IMR-90 (cell line): ENCODE measurements at regions not wholly inside any gene's neighbourhood (a gene's known extent, or its start where the extent isn't known, plus 50 kb on each side); places are given as distances from the start of the nearest gene placed in this dataset.

Source experiments
- ATAC-seq: fragments of 200-7000 bp; cut with Tn5 transposase; 2 replicates; pipeline ENCODE4 v1.9.1; 2020; ENCODE audit warnings: low read depth, mild to moderate bottlenecking, moderate library complexity
- BruUV-seq: library from RNA; stranded (reverse); fragments of 400-500 nt; replicated peaks from 2 replicates; lab custom pipeline; 2021; lab: Mats Ljungman, UMichigan
- CTCF ChIA-PET: fragments of 300-600 bp; formaldehyde crosslinking; extraction: SDS; loops from one replicate; lab custom pipeline; 2021; ENCODE audit warnings: antibody characterized with exemption; lab: Yijun Ruan, JAX
- POLR2A ChIA-PET: fragments of 300-600 bp; sonication (Branson Sonifier 250); formaldehyde crosslinking; loops from one replicate; lab custom pipeline; 2022; ENCODE audit warnings: antibody characterized with exemption; ENCODE audit not compliant: unreplicated experiment; lab: Charles Lee
- DNase-seq: peaks from one replicate; pipeline ENCODE4 v3.0.0; 2013
- H2AFZ ChIP-seq: replicated peaks from 2 replicates; pipeline ENCODE3; 2013; ENCODE audit warnings: low read length, mild to moderate bottlenecking; ENCODE audit not compliant: poor library complexity
- H2AK5ac ChIP-seq: 2 replicates; pipeline ENCODE4 v1.6.1; 2013; ENCODE audit warnings: low read depth, low read length, inconsistent platforms
- H2AK9ac ChIP-seq: replicated peaks from 2 replicates; pipeline ENCODE3; 2013; ENCODE audit warnings: mild to moderate bottlenecking, low read depth, low read length, moderate library complexity; ENCODE audit not compliant: poor library complexity
- H2BK120ac ChIP-seq: 2 replicates; pipeline ENCODE4 v1.6.1; 2013; ENCODE audit warnings: low read depth, low read length, inconsistent platforms
- H2BK15ac ChIP-seq: 3 replicates; pipeline ENCODE4 v1.6.1; 2013; ENCODE audit warnings: low read depth, low read length, inconsistent platforms
- H2BK20ac ChIP-seq: 2 replicates; pipeline ENCODE4 v1.6.1; 2013; ENCODE audit warnings: low read depth, mild to moderate bottlenecking, inconsistent platforms, low read length, moderate library complexity
- H2BK5ac ChIP-seq: 2 replicates; pipeline ENCODE4 v1.6.1; 2013; ENCODE audit warnings: mild to moderate bottlenecking, low read depth, low read length, inconsistent platforms; ENCODE audit not compliant: poor library complexity, severe bottlenecking
- H3K14ac ChIP-seq: replicated peaks from 2 replicates; pipeline ENCODE4 v1.6.1; 2013; ENCODE audit warnings: low read depth, low read length, inconsistent platforms
- H3K18ac ChIP-seq: 2 replicates; pipeline ENCODE4 v1.6.1; 2013; ENCODE audit warnings: low read depth, low read length, control low read depth
- H3K23ac ChIP-seq: 2 replicates; pipeline ENCODE4 v1.6.1; 2013; ENCODE audit warnings: low read depth, low read length, inconsistent platforms
- H3K27ac ChIP-seq: 2 replicates; pipeline ENCODE4 v1.5.1; 2013; ENCODE audit warnings: mild to moderate bottlenecking, control low read depth, low read length; ENCODE audit not compliant: insufficient read depth
- H3K27me3 ChIP-seq: 2 replicates; pipeline ENCODE4 v1.6.1; 2013; ENCODE audit warnings: low read length; ENCODE audit not compliant: control insufficient read depth, insufficient read depth
- H3K36me3 ChIP-seq: 2 replicates; pipeline ENCODE4 v1.6.1; 2013; ENCODE audit warnings: low read length, mixed read lengths; ENCODE audit not compliant: control insufficient read depth, insufficient read depth
- H3K4ac ChIP-seq: 2 replicates; pipeline ENCODE4 v1.6.1; 2013; ENCODE audit warnings: low read depth, low read length, inconsistent platforms
- H3K4me1 ChIP-seq: 2 replicates; pipeline ENCODE4 v1.6.1; 2013; ENCODE audit warnings: low read length, mixed read lengths; ENCODE audit not compliant: control insufficient read depth, insufficient read depth
- H3K4me2 ChIP-seq: 2 replicates; pipeline ENCODE4 v1.6.1; 2013; ENCODE audit warnings: low read depth, mild to moderate bottlenecking, control low read depth, low read length, moderate library complexity
- H3K4me3 ChIP-seq: 2 replicates; pipeline ENCODE4 v1.5.1; 2013; ENCODE audit warnings: low read depth, mild to moderate bottlenecking, control low read depth, low read length, moderate library complexity; ENCODE audit not compliant: insufficient read depth
- H3K56ac ChIP-seq: 2 replicates; pipeline ENCODE4 v1.6.1; 2013; ENCODE audit warnings: low read length, inconsistent platforms; ENCODE audit not compliant: insufficient read depth; ENCODE audit errors: extremely low read depth
- H3K79me1 ChIP-seq, 2 experiments: 2 replicates each; pipeline ENCODE4 v1.6.1; 2013; ENCODE audit warnings: low read length in 2 of 2, inconsistent platforms in 1 of 2, low read depth in 1 of 2
- H3K9ac ChIP-seq: 2 replicates; pipeline ENCODE4 v1.6.1; 2013; ENCODE audit warnings: low read depth, low read length, control low read depth
- H3K9me1 ChIP-seq: 2 replicates; pipeline ENCODE4 v1.6.1; 2013; ENCODE audit warnings: low read length, inconsistent platforms; ENCODE audit not compliant: insufficient read depth
- H3K9me3 ChIP-seq: 2 replicates; pipeline ENCODE4 v1.6.1; 2013; ENCODE audit warnings: low read length; ENCODE audit not compliant: control insufficient read depth, insufficient read depth
- H4K20me1 ChIP-seq: 2 replicates; pipeline ENCODE4 v1.6.1; 2013; ENCODE audit warnings: low read length, inconsistent platforms; ENCODE audit not compliant: insufficient read depth
- H4K5ac ChIP-seq: 2 replicates; pipeline ENCODE4 v1.6.1; 2013; ENCODE audit warnings: mild to moderate bottlenecking, low read depth, low read length, control low read depth
- H4K8ac ChIP-seq, 2 experiments: 2 replicates each; pipeline ENCODE4 v1.6.1; 2013; ENCODE audit warnings: low read depth in 2 of 2, low read length in 2 of 2, control low read depth in 1 of 2, inconsistent platforms in 1 of 2
- H4K91ac ChIP-seq: 2 replicates; pipeline ENCODE4 v1.6.1; 2013; ENCODE audit warnings: low read depth, low read length, inconsistent platforms; ENCODE audit not compliant: insufficient read depth
- BHLHE40 ChIP-seq: fragments of 150-350 bp; IDR thresholded peaks from 2 replicates; pipeline ENCODE4 v1.6.1; 2016; ENCODE audit warnings: mild to moderate bottlenecking, low read depth, low read length
- CEBPB ChIP-seq: IDR thresholded peaks from 2 replicates; pipeline ENCODE4 v1.6.1; 2012; ENCODE audit warnings: low read depth, low read length, improper control_type of control experiment
- CHD1 ChIP-seq: IDR thresholded peaks from 2 replicates; pipeline ENCODE4 v1.6.1; 2012; ENCODE audit warnings: low read depth, low read length, improper control_type of control experiment
- CTCF ChIP-seq: conservative IDR thresholded peaks from 2 replicates; pipeline ENCODE4 v1.5.1; 2012; ENCODE audit warnings: mild to moderate bottlenecking, low read depth, low read length, improper control_type of control experiment
- FOS ChIP-seq: fragments of 150-350 bp; IDR thresholded peaks from 2 replicates; pipeline ENCODE4 v1.6.1; 2016; ENCODE audit warnings: low read depth, low read length
- MAFK ChIP-seq: IDR thresholded peaks from 2 replicates; pipeline ENCODE4 v1.6.1; 2012; ENCODE audit warnings: low read depth, low read length, improper control_type of control experiment
- MAZ ChIP-seq: IDR thresholded peaks from 2 replicates; pipeline ENCODE4 v1.6.1; 2012; ENCODE audit warnings: low read depth, mild to moderate bottlenecking, low read length, improper control_type of control experiment, moderate library complexity, borderline replicate concordance
- MXI1 ChIP-seq: IDR thresholded peaks from 2 replicates; pipeline ENCODE4 v1.6.1; 2012; ENCODE audit warnings: low read depth, mild to moderate bottlenecking, low read length, moderate library complexity, borderline replicate concordance
- POLR2A ChIP-seq: IDR thresholded peaks from 2 replicates; pipeline ENCODE4 v1.6.1; 2012; ENCODE audit warnings: mild to moderate bottlenecking, low read depth, low read length
- RCOR1 ChIP-seq: IDR thresholded peaks from 2 replicates; pipeline ENCODE4 v1.6.1; 2012; ENCODE audit warnings: mild to moderate bottlenecking, low read length, improper control_type of control experiment; ENCODE audit not compliant: insufficient replicate concordance
- RFX5 ChIP-seq: IDR thresholded peaks from 2 replicates; pipeline ENCODE4 v1.8.0; 2012; ENCODE audit warnings: low read depth, mild to moderate bottlenecking, low read length, moderate library complexity
- SMC3 ChIP-seq: fragments of 150-350 bp; IDR thresholded peaks from 2 replicates; pipeline ENCODE4 v1.6.1; 2016; ENCODE audit warnings: low read depth, mild to moderate bottlenecking, antibody characterized with exemption, low read length, moderate library complexity
- USF2 ChIP-seq: fragments of 150-350 bp; IDR thresholded peaks from 2 replicates; pipeline ENCODE4 v1.6.1; 2017; ENCODE audit warnings: mild to moderate bottlenecking, antibody characterized with exemption, low read length, low read depth
- WGBS, 2 experiments: methylation state at CpG; one replicate each; pipeline versions ENCODE4 v1.1.5 to v1.1.7; 2013; ENCODE audit warnings: missing lambda C conversion rate in 2 of 2; ENCODE audit not compliant: insufficient read length in 1 of 2; ENCODE audit errors: extremely low coverage in 2 of 2; 5-methylcytosine and 5-hydroxymethylcytosine counted together
- dilution Hi-C: fragments of 300-500 bp; cut with HindIII; formaldehyde crosslinking; loops from one replicate; pipeline ENCODE4 v1.14.3; 2018; ENCODE audit warnings: low sequenced_read_pairs; ENCODE audit not compliant: unreplicated experiment
- in situ Hi-C: fragments of 300-500 bp; cut with MboI; formaldehyde crosslinking; loops from 3 replicates; pipeline ENCODE4 v1.14.3; 2019; ENCODE audit warnings: low sequenced_read_pairs, inconsistent platforms, mixed read lengths
- intact Hi-C: fragments of 100-400 bp; cut with micrococcal nuclease; formaldehyde crosslinking; loops from 2 replicates; pipeline ENCODE4 v1.10.0; 2022

- Histone ChIP-seq H4K91ac (no peak overlapping the region), H3K23ac (no peak overlapping the region), H2AK9ac (no peak overlapping the region), H2BK5ac (peak overlapping the region; percentile 24), H3K79me1 (no peaks in the 10 kb centered on the region), H3K4ac (no peak overlapping the region), H2BK15ac (no peak overlapping the region), H3K36me3 (no peaks in the 10 kb centered on the region), H3K27me3 (no peaks in the 10 kb centered on the region), H2BK120ac (no peak overlapping the region), H3K4me3 (no peak overlapping the region), H3K18ac (no peak overlapping the region), H3K14ac (no peak overlapping the region), H3K4me1 (peaks cover 15% of the 10 kb centered on the region), H4K8ac (no peak overlapping the region; a peak in 1 of 4 replicates), H2AK5ac (no peak overlapping the region), H4K20me1 (no peaks in the 10 kb centered on the region), H4K5ac (no peak overlapping the region), H3K4me2 (peak overlapping the region; percentile 31; the same call in 1 of the 2 replicates), H3K9me1 (peaks cover 6% of the 10 kb centered on the region), H2AFZ (no peak overlapping the region), H3K27ac (no peak overlapping the region), H3K9me3 (no peaks in the 10 kb centered on the region), H2BK20ac (no peak overlapping the region), H3K9ac (no peak overlapping the region), H3K56ac (no peak overlapping the region)
- POLR2A ChIA-PET: interaction anchor here (0.6 kb wide), 1 partner anchor 183 kb away, joined by 4 read pairs; the partner anchor contains the start of gene TGFB2
- peak; percentile 88 for DNase-seq
- intact Hi-C loops (no loop called here), in situ Hi-C loops (no loop called here), dilution Hi-C loops (no loop called here)
- BruUV-seq: no TSS peak
- no peak for TF ChIP-seq MAZ
- no peak for TF ChIP-seq CTCF
- TF ChIP-seq USF2: no peak
- TF ChIP-seq RCOR1: no peak
- peak; percentile 80 for TF ChIP-seq CEBPB
- TF ChIP-seq FOS: 0 out of 2 replicates have a peak, but pooled peaks have one; percentile 24
- TF ChIP-seq RFX5: no peak; the same call in 1 of the 2 replicates
- no peak for TF ChIP-seq SMC3
- no peak for TF ChIP-seq MAFK
- TF ChIP-seq MXI1: no peak
- TF ChIP-seq CHD1: no peak
- no peak for TF ChIP-seq POLR2A
- no peak for TF ChIP-seq BHLHE40
- ATAC-seq: peak; percentile 75
- WGBS, 2 experiments: 80% methylated on average over 1 of the region's 3 CpGs; no CpG with 5 or more reads in 1 of the 2 experiments
- CTCF ChIA-PET: no interaction called here
Observed at GRCh38 chr1:218527737-218528136, 182.6 kb downstream of the TGFB2 start.
